SU-DHL-6 (cell line): ENCODE measurements at regions not wholly inside any gene's neighbourhood (a gene's known extent, or its start where the extent isn't known, plus 50 kb on each side); places are given as distances from the start of the nearest gene placed in this dataset.

ENCODE experiments used
- H2AFZ ChIP-seq: fragments of 200-600 bp; sonication (generic); 2 replicates; pipeline ENCODE4 v1.6.1; 2014; ENCODE audit warnings: low read depth, mild to moderate bottlenecking, moderate library complexity, mixed read lengths, antibody characterized with exemption, low read length; ENCODE audit not compliant: severe bottlenecking
- H3F3A ChIP-seq: fragments of 200-600 bp; shearing (Covaris generic); 2 replicates; pipeline ENCODE4 v1.6.0; 2016; ENCODE audit warnings: antibody characterized with exemption, mild to moderate bottlenecking; ENCODE audit not compliant: insufficient read depth
- H3K27ac ChIP-seq: fragments of 200-600 bp; sonication (generic); 2 replicates; pipeline ENCODE4 v1.5.1; 2016; ENCODE audit warnings: low read depth, mild to moderate bottlenecking, low read length, moderate library complexity, mixed read lengths
- H3K27me3 ChIP-seq: fragments of 200-600 bp; sonication (generic), shearing (Covaris generic); 2 replicates; pipeline ENCODE4 v1.6.0; 2014; ENCODE audit warnings: mild to moderate bottlenecking, low read length
- H3K36me3 ChIP-seq: fragments of 200-600 bp; sonication (generic); 2 replicates; pipeline ENCODE4 v1.6.1; 2014; ENCODE audit warnings: mild to moderate bottlenecking, low read length, mixed read lengths
- H3K4me2 ChIP-seq: fragments of 300-600, 200-600 bp; shearing (Covaris generic), sonication (generic); 2 replicates; pipeline ENCODE4 v1.6.0; 2014; ENCODE audit warnings: low read length, low read depth, mild to moderate bottlenecking; ENCODE audit not compliant: poor library complexity, severe bottlenecking
- H3K4me3 ChIP-seq: fragments of 200-600 bp; sonication (generic); 2 replicates; pipeline ENCODE4 v1.5.1; 2014; ENCODE audit warnings: antibody characterized with exemption, low read length, mild to moderate bottlenecking, mixed read lengths; ENCODE audit not compliant: insufficient read depth, poor library complexity, severe bottlenecking
- H3K79me2 ChIP-seq: fragments of 200-600 bp; sonication (generic); 2 replicates; pipeline ENCODE4 v1.6.1; 2014; ENCODE audit warnings: mild to moderate bottlenecking, low read length, moderate library complexity; ENCODE audit not compliant: insufficient read depth
- H3K9ac ChIP-seq: fragments of 200-600 bp; sonication (generic); 2 replicates; pipeline ENCODE4 v1.7.0; 2014; ENCODE audit warnings: mild to moderate bottlenecking, low read length
- H3K9me2 ChIP-seq: fragments of 200-600 bp; sonication (generic); replicated peaks from 2 replicates; pipeline ENCODE4 v1.6.1; 2014; ENCODE audit warnings: low read length; ENCODE audit not compliant: insufficient read depth
- H3K9me3 ChIP-seq: fragments of 200-600 bp; sonication (generic); 2 replicates; pipeline ENCODE4 v1.6.1; 2014; ENCODE audit warnings: low read length, mixed read lengths; ENCODE audit not compliant: insufficient read depth
- H4K20me1 ChIP-seq: fragments of 200-600 bp; sonication (generic); 2 replicates; pipeline ENCODE4 v1.6.1; 2014; ENCODE audit warnings: low read depth, mild to moderate bottlenecking, antibody characterized with exemption, low read length, moderate library complexity, mixed read lengths
- CTCF ChIP-seq: fragments of 200-600 bp; sonication (generic); IDR thresholded peaks from one replicate; pipeline ENCODE4 v1.5.1; 2017; ENCODE audit warnings: antibody characterized with exemption, mild to moderate bottlenecking, low read length, moderate library complexity; ENCODE audit not compliant: insufficient read depth, poor library complexity, severe bottlenecking
- EZH2phosphoT487 ChIP-seq: fragments of 200-600 bp; sonication (generic), shearing (Covaris generic); conservative IDR thresholded peaks from 2 replicates; pipeline ENCODE4 v1.6.1; 2018; ENCODE audit warnings: mild to moderate bottlenecking, antibody characterized with exemption, low read length, moderate library complexity, mixed read lengths

DNA sequence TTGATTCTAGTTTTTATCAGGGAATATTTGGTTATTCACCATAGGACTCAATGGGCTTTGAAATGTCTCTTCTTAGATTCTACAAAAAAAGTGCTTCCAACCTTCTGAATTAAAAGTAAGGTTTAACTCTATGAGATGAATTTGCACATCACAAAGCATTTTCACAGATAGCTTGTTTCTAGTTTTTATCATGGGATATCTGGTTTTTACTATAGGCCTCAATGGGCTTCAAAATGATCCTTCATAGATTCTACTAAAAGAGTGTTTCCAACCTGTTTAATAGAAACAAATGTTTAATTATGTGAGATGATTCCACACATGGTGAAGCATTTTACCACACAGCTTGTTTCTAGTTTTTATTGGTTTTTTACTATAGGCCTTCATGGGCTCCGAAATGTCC, 560.7 kb downstream of the KCNJ18 start:
- Histone ChIP-seq H4K20me1 (no peaks in the 10 kb centered on the region), H3K4me2 (no peak overlapping the region), H3K79me2 (no peaks in the 10 kb centered on the region), H3K36me3 (no peaks in the 10 kb centered on the region), H3K9me3 (peaks cover 10% of the 10 kb centered on the region; the same call in 1 of the 2 replicates), H3K9me2 (no peaks in the 10 kb centered on the region), H3K27me3 (no peaks in the 10 kb centered on the region), H3K27ac (no peak overlapping the region), H3K9ac (no peak overlapping the region), H3K4me3 (no peak overlapping the region), H3F3A (no peaks in the 10 kb centered on the region), H2AFZ (no peak overlapping the region)
- TF ChIP-seq EZH2phosphoT487 (no peak), CTCF (no peak)

- Histone ChIP-seq H3K36me3 (peaks cover 8% of the 10 kb centered on the region; the same call in 1 of the 2 replicates), H3K4me2 (no peak overlapping the region), H2AFZ (no peak overlapping the region), H3K9me2 (no peaks in the 10 kb centered on the region), H3K27me3 (no peaks in the 10 kb centered on the region), H4K20me1 (no peaks in the 10 kb centered on the region), H3K27ac (no peak overlapping the region), H3K79me2 (no peaks in the 10 kb centered on the region), H3K9me3 (peaks cover 10% of the 10 kb centered on the region; the same call in 1 of the 2 replicates), H3K9ac (no peak overlapping the region), H3K4me3 (no peak overlapping the region), H3F3A (no peaks in the 10 kb centered on the region)
- TF ChIP-seq CTCF (no peak), EZH2phosphoT487 (no peak)
Observed at GRCh38 chr17:22265807-22266206, 573.5 kb downstream of the KCNJ18 start.

DNA sequence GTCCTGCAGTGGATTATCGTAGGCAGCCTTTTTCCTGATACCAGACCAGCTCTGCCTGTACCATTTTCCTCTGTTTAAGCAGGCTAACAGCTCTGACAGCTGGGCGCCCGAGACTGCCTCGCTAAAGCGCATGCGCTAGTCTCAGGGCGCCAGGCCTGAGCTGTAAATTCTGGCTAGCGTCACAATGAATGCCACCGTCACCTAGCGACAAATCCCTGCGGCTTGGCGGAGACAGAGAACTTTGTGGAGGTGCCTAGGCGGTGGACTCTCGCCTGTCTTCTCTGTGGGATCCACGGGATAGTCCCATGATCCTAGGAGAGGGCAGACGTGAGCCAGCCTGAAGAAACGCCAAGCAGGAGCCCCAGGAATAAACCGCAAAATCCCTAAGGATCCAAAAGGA, 573.9 kb downstream of the KCNJ18 start:
- Histone ChIP-seq H3K79me2 (no peaks in the 10 kb centered on the region), H3K9ac (no peak overlapping the region), H4K20me1 (no peaks in the 10 kb centered on the region), H3K4me3 (no peak overlapping the region), H3K9me3 (peaks cover 10% of the 10 kb centered on the region; the same call in 1 of the 2 replicates), H3K36me3 (peaks cover 8% of the 10 kb centered on the region; the same call in 1 of the 2 replicates), H3K27me3 (no peaks in the 10 kb centered on the region), H3K27ac (no peak overlapping the region), H3F3A (no peaks in the 10 kb centered on the region), H2AFZ (no peak overlapping the region), H3K9me2 (no peaks in the 10 kb centered on the region), H3K4me2 (no peak overlapping the region)
- TF ChIP-seq CTCF (no peak), EZH2phosphoT487 (no peak)
